ENCODE measurements at regions not wholly inside any gene's neighbourhood (a gene's known extent, or its start where the extent isn't known, plus 50 kb on each side); places are given as distances from the start of the nearest gene placed in this dataset.

DNA sequence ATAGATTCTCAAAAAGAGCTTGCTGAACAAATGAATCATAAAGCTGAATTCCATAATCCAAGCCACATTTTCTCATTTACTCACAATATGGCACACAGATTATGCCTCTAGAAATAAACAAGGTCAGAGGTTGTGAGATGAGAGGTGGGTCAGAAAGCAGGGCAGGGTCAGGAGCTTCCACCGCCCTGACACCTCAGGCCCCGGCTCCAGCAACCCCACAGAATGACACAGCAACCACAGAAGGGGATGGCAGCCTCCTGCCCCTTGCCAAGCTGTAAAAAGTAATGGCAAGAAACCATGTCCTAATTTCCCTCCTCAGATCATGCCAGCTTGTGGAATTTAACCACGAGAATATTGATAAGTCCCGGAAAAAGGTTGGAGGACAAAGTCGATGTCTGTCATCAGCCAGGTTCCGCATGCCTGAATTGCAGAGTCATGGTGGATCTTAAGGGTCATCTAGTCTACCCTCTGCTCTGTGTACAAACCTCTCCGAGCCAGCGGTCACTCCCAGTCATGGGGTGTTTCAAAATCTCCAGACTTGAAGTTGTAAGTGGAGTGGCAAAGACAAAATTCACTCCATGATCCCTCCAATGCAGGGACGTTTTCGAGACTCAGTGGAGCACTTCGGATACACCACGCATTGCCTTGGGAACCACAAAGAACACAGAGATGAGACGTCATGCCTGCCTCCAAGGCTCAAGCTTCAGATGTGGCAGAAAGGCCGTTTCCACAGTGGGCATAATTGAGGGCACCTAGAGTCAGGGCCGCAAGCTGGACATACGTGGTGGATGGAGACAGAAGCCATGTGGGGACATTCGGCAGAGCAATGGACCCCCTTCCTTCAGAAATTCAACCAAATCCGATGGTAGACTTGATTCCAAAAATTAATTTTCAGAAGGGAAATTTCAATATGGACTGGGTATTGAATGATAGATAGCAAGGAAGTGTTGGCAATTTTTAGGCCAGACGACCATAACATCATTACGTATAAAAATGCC lies 254.0 kb downstream of the TOMM20 start (continued):
- TF ChIP-seq EGR1 (conservative IDR thresholded peaks at IDR 0.05) (no peak), SP2 (IDR thresholded peaks at IDR 0.05; ENCODE audit: extremely low read depth, low read depth, low read length, poor library complexity, severe bottlenecking) (no peak), ZSCAN29 (IDR thresholded peaks at IDR 0.05) (no peak), POLR2AphosphoS5 (IDR thresholded peaks at IDR 0.05; ENCODE audit: control insufficient read depth, insufficient read depth, low read depth, low read length) (no peak), SMAD1 (IDR thresholded peaks at IDR 0.05; ENCODE audit: low read depth, low read length, partially characterized antibody) (no peak), TGIF2 (CRISPR knock-in tag; IDR thresholded peaks at IDR 0.05) (no peak), JUN (IDR thresholded peaks at IDR 0.05; ENCODE audit: borderline replicate concordance, low read depth, low read length) (peak; percentile 48; the same call in 1 of the 2 replicates), JUN (CRISPR knock-in tag; IDR thresholded peaks at IDR 0.05; ENCODE audit: borderline replicate concordance) (0 out of 2 replicates have a peak, but pooled peaks have one; percentile 63), NCOA1 (IDR thresholded peaks at IDR 0.05; ENCODE audit: low read depth) (peak; percentile 62; the same call in 1 of the 2 replicates), TOE1 (IDR thresholded peaks at IDR 0.05; ENCODE audit: borderline replicate concordance) (peak; percentile 74), TOE1 (CRISPR knock-in tag; IDR thresholded peaks at IDR 0.05; ENCODE audit: borderline replicate concordance, low read depth) (no peak), KDM5B (IDR thresholded peaks at IDR 0.05; ENCODE audit: insufficient replicate concordance, low read depth, low read length) (no peak), ZNF79 (CRISPR knock-in tag; IDR thresholded peaks at IDR 0.05; ENCODE audit: low read depth) (peak; percentile 31), ELF2 (CRISPR knock-in tag; IDR thresholded peaks at IDR 0.05) (peak; percentile 23; the same call in 1 of the 2 replicates), PHTF2 (CRISPR knock-in tag; IDR thresholded peaks at IDR 0.05) (no peak), ZNF23 (CRISPR knock-in tag; IDR thresholded peaks at IDR 0.05) (peak; percentile 52)
- TF ChIP-seq, protein P1, sequence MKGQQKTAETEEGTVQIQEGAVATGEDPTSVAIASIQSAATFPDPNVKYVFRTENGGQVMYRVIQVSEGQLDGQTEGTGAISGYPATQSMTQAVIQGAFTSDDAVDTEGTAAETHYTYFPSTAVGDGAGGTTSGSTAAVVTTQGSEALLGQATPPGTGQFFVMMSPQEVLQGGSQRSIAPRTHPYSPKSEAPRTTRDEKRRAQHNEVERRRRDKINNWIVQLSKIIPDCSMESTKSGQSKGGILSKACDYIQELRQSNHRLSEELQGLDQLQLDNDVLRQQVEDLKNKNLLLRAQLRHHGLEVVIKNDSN (CRISPR knock-in tag; IDR thresholded peaks at IDR 0.05) = peak; percentile 50; the same call in 1 of the 2 replicates
- TF ChIP-seq, protein P2, sequence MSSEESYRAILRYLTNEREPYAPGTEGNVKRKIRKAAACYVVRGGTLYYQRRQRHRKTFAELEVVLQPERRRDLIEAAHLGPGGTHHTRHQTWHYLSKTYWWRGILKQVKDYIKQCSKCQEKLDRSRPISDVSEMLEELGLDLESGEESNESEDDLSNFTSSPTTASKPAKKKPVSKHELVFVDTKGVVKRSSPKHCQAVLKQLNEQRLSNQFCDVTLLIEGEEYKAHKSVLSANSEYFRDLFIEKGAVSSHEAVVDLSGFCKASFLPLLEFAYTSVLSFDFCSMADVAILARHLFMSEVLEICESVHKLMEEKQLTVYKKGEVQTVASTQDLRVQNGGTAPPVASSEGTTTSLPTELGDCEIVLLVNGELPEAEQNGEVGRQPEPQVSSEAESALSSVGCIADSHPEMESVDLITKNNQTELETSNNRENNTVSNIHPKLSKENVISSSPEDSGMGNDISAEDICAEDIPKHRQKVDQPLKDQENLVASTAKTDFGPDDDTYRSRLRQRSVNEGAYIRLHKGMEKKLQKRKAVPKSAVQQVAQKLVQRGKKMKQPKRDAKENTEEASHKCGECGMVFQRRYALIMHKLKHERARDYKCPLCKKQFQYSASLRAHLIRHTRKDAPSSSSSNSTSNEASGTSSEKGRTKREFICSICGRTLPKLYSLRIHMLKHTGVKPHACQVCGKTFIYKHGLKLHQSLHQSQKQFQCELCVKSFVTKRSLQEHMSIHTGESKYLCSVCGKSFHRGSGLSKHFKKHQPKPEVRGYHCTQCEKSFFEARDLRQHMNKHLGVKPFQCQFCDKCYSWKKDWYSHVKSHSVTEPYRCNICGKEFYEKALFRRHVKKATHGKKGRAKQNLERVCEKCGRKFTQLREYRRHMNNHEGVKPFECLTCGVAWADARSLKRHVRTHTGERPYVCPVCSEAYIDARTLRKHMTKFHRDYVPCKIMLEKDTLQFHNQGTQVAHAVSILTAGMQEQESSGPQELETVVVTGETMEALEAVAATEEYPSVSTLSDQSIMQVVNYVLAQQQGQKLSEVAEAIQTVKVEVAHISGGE (CRISPR knock-in tag; IDR thresholded peaks at IDR 0.05) = peak in 2 of 3 experiments; percentile 20 to 83; a peak in 2 of 6 replicates
- TF ChIP-seq, protein P3, sequence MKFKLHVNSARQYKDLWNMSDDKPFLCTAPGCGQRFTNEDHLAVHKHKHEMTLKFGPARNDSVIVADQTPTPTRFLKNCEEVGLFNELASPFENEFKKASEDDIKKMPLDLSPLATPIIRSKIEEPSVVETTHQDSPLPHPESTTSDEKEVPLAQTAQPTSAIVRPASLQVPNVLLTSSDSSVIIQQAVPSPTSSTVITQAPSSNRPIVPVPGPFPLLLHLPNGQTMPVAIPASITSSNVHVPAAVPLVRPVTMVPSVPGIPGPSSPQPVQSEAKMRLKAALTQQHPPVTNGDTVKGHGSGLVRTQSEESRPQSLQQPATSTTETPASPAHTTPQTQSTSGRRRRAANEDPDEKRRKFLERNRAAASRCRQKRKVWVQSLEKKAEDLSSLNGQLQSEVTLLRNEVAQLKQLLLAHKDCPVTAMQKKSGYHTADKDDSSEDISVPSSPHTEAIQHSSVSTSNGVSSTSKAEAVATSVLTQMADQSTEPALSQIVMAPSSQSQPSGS (CRISPR knock-in tag; IDR thresholded peaks at IDR 0.05) = no peak

Measured in K562 (cell line).